ENCODE measurements at regions not wholly inside any gene's neighbourhood (a gene's known extent, or its start where the extent isn't known, plus 50 kb on each side); places are given as distances from the start of the nearest gene placed in this dataset.
"Not testable (repeated sequence)": the region's sequence is repeated elsewhere in the genome, so short reads cannot be mapped to it uniquely, and the experiment has no call there.

- DNase-seq: peak in 7 of 56 donors; percentile 27 to 45 (median 36)
These were observed 85.4 kb downstream of the HFE start for GRCh38 chr6:26172608-26172968.

GRCh38 chr6:26173836-26174145, 86.6 kb downstream of the HFE start:
- no peak for DNase-seq

GRCh38 chr6:26175033-26175427, 87.8 kb downstream of the HFE start:
- DNase-seq: no peak

GRCh38 chr6:26175428-26176181, 88.4 kb downstream of the HFE start:
- DNase-seq: peak in 9 of 56 donors; percentile 3 to 22 (median 8)

- DNase-seq: no peak
These were observed 92.4 kb downstream of the HFE start for GRCh38 chr6:26179675-26180074.

GRCh38 chr6:26180346-26180745, 93.1 kb downstream of the HFE start:
- no peak for DNase-seq

GRCh38 chr6:26183237-26183580, 96.0 kb downstream of the HFE start:
- peak in 7 of 56 donors; percentile 16 to 73 (median 46) for DNase-seq

GRCh38 chr6:26183581-26184366, 96.5 kb downstream of the HFE start:
- DNase-seq: peak in 46 of 56 donors; percentile 9 to 73 (median 38)

- DNase-seq: no peak
These were observed 97.2 kb downstream of the HFE start for GRCh38 chr6:26184367-26184891.

- no peak for DNase-seq
These were observed 97.8 kb downstream of the HFE start for GRCh38 chr6:26185004-26185403.

GRCh38 chr6:26185802-26186201, 98.6 kb downstream of the HFE start:
- no peak for DNase-seq

- DNase-seq: no peak
These were observed 99.4 kb downstream of the HFE start for GRCh38 chr6:26186652-26187051.

GRCh38 chr6:26187292-26187691, 100.1 kb downstream of the HFE start:
- no peak for DNase-seq

GRCh38 chr6:26187981-26188635, 100.9 kb downstream of the HFE start:
- DNase-seq: peak in 3 of 56 donors; percentile 6 to 46 (median 27)

GRCh38 chr6:26191512-26191911, 104.3 kb downstream of the HFE start:
- not testable (repeated sequence) for DNase-seq

- no peak for DNase-seq
These were observed 106.5 kb downstream of the HFE start for GRCh38 chr6:26193467-26194328.

- no peak for DNase-seq
These were observed 107.1 kb downstream of the HFE start for GRCh38 chr6:26194329-26194701.

- DNase-seq: no peak
These were observed 107.7 kb downstream of the HFE start for GRCh38 chr6:26194816-26195375.

- DNase-seq: peak in 55 of 56 donors; percentile 18 to 96 (median 82)
These were observed 108.2 kb downstream of the HFE start for GRCh38 chr6:26195376-26195923.
